PC-3 (cell line): ENCODE measurements at regions not wholly inside any gene's neighbourhood (a gene's known extent, or its start where the extent isn't known, plus 50 kb on each side); places are given as distances from the start of the nearest gene placed in this dataset.
"Not testable (repeated sequence)": the region's sequence is repeated elsewhere in the genome, so short reads cannot be mapped to it uniquely, and the experiment has no call there.

Experiments used
- ATAC-seq: fragments of 200-7000 bp; cut with Tn5 transposase; 2 replicates; pipeline ENCODE4 v1.9.1; 2020; ENCODE audit warnings: mild to moderate bottlenecking, moderate library complexity
- BruUV-seq: library from RNA; stranded (reverse); fragments of 400-500 nt; replicated peaks from 2 replicates; lab custom pipeline; 2021; lab: Mats Ljungman, UMichigan
- CTCF ChIA-PET: fragments of 300-600 bp; sonication (Branson Sonifier 250); formaldehyde crosslinking; loops from one replicate; lab custom pipeline; 2022; ENCODE audit warnings: antibody characterized with exemption; lab: Charles Lee
- POLR2A ChIA-PET: fragments of 300-600 bp; sonication (Branson Sonifier 250); formaldehyde crosslinking; loops from one replicate; lab custom pipeline; 2022; ENCODE audit warnings: antibody characterized with exemption; ENCODE audit not compliant: unreplicated experiment; lab: Charles Lee
- DNase-seq: peaks from one replicate; pipeline ENCODE4 v3.0.0-alpha.2; 2015
- H2AFZ ChIP-seq: fragments of 300-600 bp; sonication (generic); 2 replicates; pipeline ENCODE4 v1.6.0; 2016; ENCODE audit warnings: antibody characterized with exemption, low read length
- H3F3A ChIP-seq: fragments of 300-600 bp; sonication (generic); one replicate; pipeline ENCODE4 v1.6.0; 2017; ENCODE audit warnings: antibody characterized with exemption, low read length, control low read depth, mild to moderate bottlenecking; ENCODE audit not compliant: unreplicated experiment
- H3K27ac ChIP-seq: fragments of 300-600 bp; sonication (generic); 2 replicates; pipeline ENCODE4 v1.5.1; 2016; ENCODE audit warnings: mild to moderate bottlenecking, low read length
- H3K27me3 ChIP-seq: fragments of 300-600 bp; sonication (generic); 2 replicates; pipeline ENCODE4 v1.6.1; 2016; ENCODE audit warnings: low read length, mixed read lengths
- H3K36me3 ChIP-seq: fragments of 300-600 bp; sonication (generic); 2 replicates; pipeline ENCODE4 v1.6.1; 2016; ENCODE audit warnings: low read depth, mixed run types, low read length, mixed read lengths
- H3K4me1 ChIP-seq: fragments of 300-600 bp; sonication (generic); 2 replicates; pipeline ENCODE4 v1.5.1; 2016; ENCODE audit warnings: low read length; ENCODE audit not compliant: insufficient read depth
- H3K4me2 ChIP-seq: fragments of 300-600 bp; sonication (generic); 2 replicates; pipeline ENCODE4 v1.6.0; 2016; ENCODE audit warnings: low read length
- H3K4me3 ChIP-seq: fragments of 300-600 bp; sonication (generic); 2 replicates; pipeline ENCODE4 v1.5.1; 2016; ENCODE audit warnings: mild to moderate bottlenecking, low read length, mixed read lengths
- H3K79me2 ChIP-seq: fragments of 300-600 bp; sonication (generic); 2 replicates; pipeline ENCODE4 v1.6.1; 2017; ENCODE audit warnings: low read length, mixed read lengths
- H3K9ac ChIP-seq: fragments of 300-600 bp; sonication (generic); 2 replicates; pipeline ENCODE4 v1.6.0; 2016; ENCODE audit warnings: mild to moderate bottlenecking, low read length
- H3K9me2 ChIP-seq: fragments of 300-600 bp; sonication (generic); replicated peaks from 2 replicates; pipeline ENCODE4 v1.6.1; 2016; ENCODE audit warnings: mixed run types, low read length, mixed read lengths
- H3K9me3 ChIP-seq: fragments of 300-600 bp; sonication (generic); 2 replicates; pipeline ENCODE4 v1.6.1; 2016; ENCODE audit warnings: low read length, mixed read lengths
- H4K20me1 ChIP-seq: fragments of 300-600 bp; sonication (generic); 2 replicates; pipeline ENCODE4 v1.6.1; 2016; ENCODE audit warnings: low read length, mixed read lengths
- CTCF ChIP-seq: fragments of 300-600 bp; sonication (generic); conservative IDR thresholded peaks from 2 replicates; pipeline ENCODE4 v1.5.1; 2017; ENCODE audit warnings: antibody characterized with exemption, low read depth, mild to moderate bottlenecking, low read length
- EZH2 ChIP-seq: fragments of 300-600 bp; sonication (generic); IDR thresholded peaks from one replicate; pipeline ENCODE4 v1.6.1; 2017; ENCODE audit warnings: antibody characterized with exemption, mild to moderate bottlenecking, low read length; ENCODE audit not compliant: unreplicated experiment
- EZH2phosphoT487 ChIP-seq: fragments of 300-600 bp; sonication (generic); IDR thresholded peaks from 2 replicates; pipeline ENCODE4 v1.6.1; 2018; ENCODE audit warnings: mild to moderate bottlenecking, antibody characterized with exemption, low read length, borderline replicate concordance
- intact Hi-C: fragments of 100-400 bp; cut with micrococcal nuclease; formaldehyde crosslinking; loops from 2 replicates; pipeline ENCODE4 v1.9.0; 2023

- no peak overlapping the region for H3K4me2 ChIP-seq
- no peaks in the 10 kb centered on the region for H4K20me1 ChIP-seq
- no peaks in the 10 kb centered on the region for H3K27me3 ChIP-seq
- POLR2A ChIA-PET: no interaction called here
- peaks cover 12% of the 10 kb centered on the region for H3K9me3 ChIP-seq
- intact Hi-C loops: no loop called here
- H3K79me2 ChIP-seq: no peaks in the 10 kb centered on the region
- no peak for DNase-seq
- H3K27ac ChIP-seq: no peak overlapping the region
- no peak overlapping the region for H2AFZ ChIP-seq
- no peaks in the 10 kb centered on the region for H3K9me2 ChIP-seq
- no peak for ATAC-seq
- no peak overlapping the region for H3K4me3 ChIP-seq
- no peaks in the 10 kb centered on the region for H3F3A ChIP-seq
- TF ChIP-seq EZH2phosphoT487: no peak
- no peak for TF ChIP-seq CTCF
- TF ChIP-seq EZH2: no peak
- no peaks in the 10 kb centered on the region for H3K36me3 ChIP-seq
- no TSS peak for BruUV-seq
- H3K9ac ChIP-seq: no peak overlapping the region
- no peaks in the 10 kb centered on the region for H3K4me1 ChIP-seq
- CTCF ChIA-PET: no interaction called here
These were observed 331.1 kb downstream of the ANKRD30A start for GRCh38 chr10:37456456-37456855.

GRCh38 chr10:37448161-37448560 is 322.8 kb downstream of the ANKRD30A start:
- Histone ChIP-seq H3K27me3 (no peaks in the 10 kb centered on the region), H3K9me2 (no peaks in the 10 kb centered on the region), H4K20me1 (no peaks in the 10 kb centered on the region), H2AFZ (no peak overlapping the region), H3K4me3 (no peak overlapping the region), H3K79me2 (no peaks in the 10 kb centered on the region), H3K4me2 (no peak overlapping the region), H3K4me1 (no peaks in the 10 kb centered on the region), H3K9ac (no peak overlapping the region), H3K9me3 (0 out of 2 replicates have a peak, but pooled peaks cover 8% of the 10 kb centered on the region), H3F3A (no peaks in the 10 kb centered on the region), H3K27ac (no peak overlapping the region), H3K36me3 (no peaks in the 10 kb centered on the region)
- no TSS peak for BruUV-seq
- ATAC-seq (no peak), DNase-seq (no peak)
- ChIA-PET POLR2A (no interaction called here), CTCF (interaction anchor here (0.6 kb wide), 1 partner anchor 260 kb away, joined by 5 read pairs; no protein-coding TSS in a partner anchor)
- TF ChIP-seq CTCF: no peak
- no peak for TF ChIP-seq EZH2phosphoT487
- no peak for TF ChIP-seq EZH2
- intact Hi-C loops: no loop called here

GRCh38 chr10:37442882-37443281 is 317.5 kb downstream of the ANKRD30A start:
- H3K79me2 ChIP-seq: no peaks in the 10 kb centered on the region

GRCh38 chr10:37441224-37441623 is 315.8 kb downstream of the ANKRD30A start:
- not testable (repeated sequence) for H3K79me2 ChIP-seq, H3K9me2 ChIP-seq, ATAC-seq

More at GRCh38 chr10:37442882-37443281, 317.5 kb downstream of the ANKRD30A start:
- TF ChIP-seq EZH2phosphoT487: no peak
- no peak for TF ChIP-seq CTCF
- TF ChIP-seq EZH2: no peak
- Histone ChIP-seq H3F3A (no peaks in the 10 kb centered on the region), H3K4me3 (no peak overlapping the region), H3K4me1 (no peaks in the 10 kb centered on the region), H3K9me3 (0 out of 2 replicates have a peak, but pooled peaks cover 8% of the 10 kb centered on the region), H3K27me3 (no peaks in the 10 kb centered on the region), H4K20me1 (no peaks in the 10 kb centered on the region), H3K27ac (no peak overlapping the region), H3K9me2 (no peaks in the 10 kb centered on the region), H3K9ac (no peak overlapping the region), H3K36me3 (no peaks in the 10 kb centered on the region), H3K4me2 (no peak overlapping the region), H2AFZ (no peak overlapping the region)
- ATAC-seq (no peak), DNase-seq (no peak)
- intact Hi-C loops: no loop called here
- ChIA-PET POLR2A (no interaction called here), CTCF (no interaction called here)
- BruUV-seq: no TSS peak

More at GRCh38 chr10:37441224-37441623, 315.8 kb downstream of the ANKRD30A start:
- intact Hi-C loops, H3K4me1 ChIP-seq, H4K20me1 ChIP-seq, H3K27me3 ChIP-seq, H3K4me3 ChIP-seq, BruUV-seq, H3K36me3 ChIP-seq, H3K4me2 ChIP-seq, H2AFZ ChIP-seq, H3K9ac ChIP-seq, POLR2A ChIA-PET, H3K9me3 ChIP-seq, H3K27ac ChIP-seq, DNase-seq, H3F3A ChIP-seq: not testable (repeated sequence)
- CTCF ChIA-PET: interaction anchor here (1.2 kb wide), 1 partner anchor 314 kb away, joined by 3 read pairs; no protein-coding TSS in a partner anchor
